HepG2 (cell line): ENCODE measurements at regions not wholly inside any gene's neighbourhood (a gene's known extent, or its start where the extent isn't known, plus 50 kb on each side); places are given as distances from the start of the nearest gene placed in this dataset.
A peak's percentile ranks its signal among the peaks of the same experiment; 100 is the strongest.

ENCODE experiments used
- ATAC-seq: fragments of 200-7000 bp; cut with Tn5 transposase; 3 replicates; pipeline ENCODE4 v1.9.1; 2020; ENCODE audit warnings: mild to moderate bottlenecking, moderate library complexity
- BruUV-seq: library from RNA; stranded (reverse); fragments of 400-500 nt; replicated peaks from 2 replicates; lab custom pipeline; 2021; lab: Mats Ljungman, UMichigan
- CTCF ChIA-PET: fragments of 300-600 bp; formaldehyde crosslinking; extraction: SDS; loops from one replicate; lab custom pipeline; 2021; ENCODE audit warnings: low total read pairs, inconsistent platforms, low intra/inter-chr PET ratio; lab: Yijun Ruan, JAX
- POLR2A ChIA-PET: fragments of 350-600 bp; sonication (Branson Sonifier 250); formaldehyde crosslinking; loops from one replicate; lab custom pipeline; 2020; ENCODE audit warnings: antibody characterized with exemption, inconsistent platforms; lab: Yijun Ruan, JAX
- DNase-seq: peaks from one replicate; pipeline ENCODE4 v3.0.0-alpha.2; 2015; ENCODE audit warnings: low spot score
- FAIRE-seq: peaks from 3 replicates; lab custom pipeline; 2011; peaks lifted over from hg19 to GRCh38; lab: Jason Lieb, UNC
- H2AFZ ChIP-seq: one replicate; pipeline ENCODE4 v1.6.1; 2011; ENCODE audit warnings: low read length, inconsistent platforms
- H3K27ac ChIP-seq: fragments of 300-600 bp; 3 replicates; pipeline ENCODE4 v1.8.0; 2011; ENCODE audit warnings: mixed run types, mild to moderate bottlenecking, mixed read lengths, low read length, inconsistent platforms; ENCODE audit not compliant: insufficient read depth; ENCODE audit errors: extremely low read length
- H3K27me3 ChIP-seq, 2 experiments: fragments of 200-600 bp in 1 of 2; 2 replicates in 1 of 2; 3 replicates in 1 of 2; pipeline versions ENCODE4 v1.6.0 to v1.8.0; 2011; ENCODE audit warnings: low read length in 2 of 2, mild to moderate bottlenecking in 2 of 2, moderate library complexity in 2 of 2, inconsistent platforms in 1 of 2; ENCODE audit not compliant: insufficient read depth in 2 of 2, control insufficient read depth in 1 of 2
- H3K36me3 ChIP-seq, 2 experiments: fragments of 200-600 bp in 1 of 2; replicated peaks in 1 of 2; 2 replicates in 1 of 2; 3 replicates in 1 of 2; pipeline versions ENCODE4 v1.5.1 to v1.8.0; 2011; ENCODE audit warnings: low read length in 2 of 2, inconsistent platforms in 1 of 2; ENCODE audit not compliant: insufficient read depth in 2 of 2, control insufficient read depth in 1 of 2
- H3K4me1 ChIP-seq: 2 replicates; pipeline ENCODE4 v1.5.1; 2012; ENCODE audit warnings: low read length, inconsistent platforms; ENCODE audit not compliant: insufficient read depth
- H3K4me2 ChIP-seq: 2 replicates; pipeline ENCODE4 v1.6.0; 2011; ENCODE audit warnings: low read depth, low read length, inconsistent platforms
- H3K4me3 ChIP-seq, 3 experiments: fragments of 200-600 bp in 1 of 3; sonication (generic), shearing (Covaris generic) in 1 of 3; replicated peaks in 1 of 3; 2 replicates each; pipeline ENCODE4 v1.5.1; 2011 to 2016; ENCODE audit warnings: low read length in 3 of 3, inconsistent platforms in 2 of 3, low read depth in 2 of 3, mild to moderate bottlenecking in 2 of 3, control low read depth in 1 of 3, mixed read lengths in 1 of 3; ENCODE audit not compliant: insufficient read depth in 1 of 3
- H3K79me2 ChIP-seq: one replicate; pipeline ENCODE4 v1.6.1; 2011; ENCODE audit warnings: low read length, inconsistent platforms; ENCODE audit not compliant: insufficient read depth
- H3K9ac ChIP-seq: 2 replicates; pipeline ENCODE4 v1.6.0; 2011; ENCODE audit warnings: mild to moderate bottlenecking, low read depth, low read length, inconsistent platforms; ENCODE audit not compliant: insufficient read depth
- H3K9me3 ChIP-seq: 2 replicates; pipeline ENCODE4 v1.5.1; 2012; ENCODE audit warnings: mild to moderate bottlenecking, low read length
- H4K20me1 ChIP-seq: 2 replicates; pipeline ENCODE4 v1.6.0; 2011; ENCODE audit warnings: inconsistent platforms, mild to moderate bottlenecking, low read length, moderate library complexity; ENCODE audit not compliant: insufficient read depth
- ARNT ChIP-seq: fragments of 450-650 bp; IDR thresholded peaks from 2 replicates; pipeline ENCODE4 v1.6.1; 2017
- HOXA3 ChIP-seq: sonication (generic); formaldehyde crosslinking; IDR thresholded peaks from 2 replicates; pipeline ENCODE4 v1.5.0; 2020; ENCODE audit warnings: missing genetic modification reagents
- JUN ChIP-seq: sonication (generic); formaldehyde crosslinking; IDR thresholded peaks from 2 replicates; pipeline ENCODE4 v1.4.0; 2020; ENCODE audit warnings: mild to moderate bottlenecking, missing genetic modification reagents
- MAFF ChIP-seq: IDR thresholded peaks from 2 replicates; pipeline ENCODE4 v1.6.1; 2011; ENCODE audit warnings: low read depth, low read length, improper control_type of control experiment
- MAFK ChIP-seq, 2 experiments: IDR thresholded peaks in 1 of 2; conservative IDR thresholded peaks in 1 of 2; 2 replicates each; pipeline ENCODE4 v1.6.1; 2011; ENCODE audit warnings: improper control_type of control experiment in 2 of 2, low read length in 2 of 2
- MED1 ChIP-seq: sonication (generic); formaldehyde crosslinking; IDR thresholded peaks from 2 replicates; pipeline ENCODE4 v1.4.0; 2020; ENCODE audit warnings: missing genetic modification reagents
- NFE2L2 ChIP-seq: fragments of 150-350 bp; IDR thresholded peaks from 2 replicates; pipeline ENCODE4 v1.6.1; 2014; ENCODE audit warnings: low read length
- NPAS2 ChIP-seq: sonication (generic); formaldehyde crosslinking; IDR thresholded peaks from 2 replicates; pipeline ENCODE4 v1.8.0; 2022; ENCODE audit warnings: mild to moderate bottlenecking, missing genetic modification reagents, borderline replicate concordance
- PAF1 ChIP-seq: IDR thresholded peaks from 2 replicates; pipeline ENCODE4 v1.6.1; 2016; ENCODE audit warnings: missing genetic modification reagents, missing compliant biosample characterization
- PCBP2 ChIP-seq: fragments of 200-400 bp; formaldehyde crosslinking; optimal IDR thresholded peaks from 2 replicates; pipeline ENCODE3; 2018; ENCODE audit warnings: low read length, low read depth; ENCODE audit not compliant: poor library complexity, severe bottlenecking
- POLR2A ChIP-seq, 2 experiments: IDR thresholded peaks; 2 replicates each; pipeline ENCODE4 v1.6.1; 2011; ENCODE audit warnings: low read depth in 2 of 2, low read length in 2 of 2, mild to moderate bottlenecking in 1 of 2, moderate library complexity in 1 of 2; ENCODE audit not compliant: insufficient read depth in 1 of 2
- POLR2AphosphoS5 ChIP-seq: IDR thresholded peaks from 2 replicates; pipeline ENCODE4 v1.6.1; 2012; ENCODE audit warnings: low read depth, low read length
- SIX4 ChIP-seq: sonication (generic); formaldehyde crosslinking; IDR thresholded peaks from 2 replicates; pipeline ENCODE4 v1.4.0; 2020; ENCODE audit warnings: missing genetic modification reagents
- SP5 ChIP-seq: IDR thresholded peaks from 2 replicates; pipeline ENCODE4 v1.6.1; 2016; ENCODE audit warnings: low read depth, borderline replicate concordance
- SPEN ChIP-seq: sonication (generic); formaldehyde crosslinking; IDR thresholded peaks from 2 replicates; pipeline ENCODE4 v1.5.1; 2020; ENCODE audit warnings: low read depth, mild to moderate bottlenecking, missing genetic modification reagents
- TGIF2 ChIP-seq: IDR thresholded peaks from 2 replicates; pipeline ENCODE4 v1.6.1; 2016; ENCODE audit warnings: control low read depth, missing compliant biosample characterization
- ZNF251 ChIP-seq: sonication (generic); formaldehyde crosslinking; IDR thresholded peaks from 2 replicates; pipeline ENCODE4 v1.9.0; 2021; ENCODE audit warnings: mild to moderate bottlenecking, missing genetic modification reagents
- ZNF333 ChIP-seq: sonication (generic); formaldehyde crosslinking; IDR thresholded peaks from 2 replicates; pipeline ENCODE4 v1.4.0; 2020; ENCODE audit warnings: mild to moderate bottlenecking, missing genetic modification reagents, borderline replicate concordance
- ZNF558 ChIP-seq: sonication (generic); formaldehyde crosslinking; IDR thresholded peaks from 2 replicates; pipeline ENCODE4 v1.9.0; 2022; ENCODE audit warnings: mild to moderate bottlenecking, missing genetic modification reagents, borderline replicate concordance
- ZNF572 ChIP-seq: sonication (generic); formaldehyde crosslinking; IDR thresholded peaks from 2 replicates; pipeline ENCODE4 v1.5.1; 2020; ENCODE audit warnings: mild to moderate bottlenecking, missing genetic modification reagents
- ZNF614 ChIP-seq: IDR thresholded peaks from 2 replicates; pipeline ENCODE4 v1.6.1; 2018; ENCODE audit warnings: missing biosample characterization, missing genetic modification reagents, inconsistent platforms, borderline replicate concordance
- ZNF768 ChIP-seq: sonication (generic); formaldehyde crosslinking; IDR thresholded peaks from 2 replicates; pipeline ENCODE4 v1.4.0; 2020; ENCODE audit warnings: missing genetic modification reagents
- WGBS: methylation state at CpG from one replicate; pipeline ENCODE4 v1.1.6; 2017; ENCODE audit warnings: low lambda C conversion rate; 5-methylcytosine and 5-hydroxymethylcytosine counted together
- in situ Hi-C: cut with HindIII; loops from 2 replicates; pipeline ENCODE4 v1.10.0; 2017; ENCODE audit warnings: low pct_unique_long_range_greater_than_20kb; ENCODE audit not compliant: extremely low pct_ligation_motif_present
- intact Hi-C: fragments of 100-400 bp; cut with micrococcal nuclease; formaldehyde crosslinking; loops from one replicate; pipeline ENCODE4 v1.10.0; 2022; ENCODE audit not compliant: unreplicated experiment
- TF ChIP-seq, protein P1 (sequence below): IDR thresholded peaks from 2 replicates; pipeline ENCODE4 v1.6.1; 2012; ENCODE audit warnings: inconsistent platforms
- TF ChIP-seq, protein P2 (sequence below): sonication (generic); formaldehyde crosslinking; IDR thresholded peaks from 2 replicates; pipeline ENCODE4 v1.4.0; 2020; ENCODE audit warnings: mild to moderate bottlenecking, missing genetic modification reagents
- TF ChIP-seq, protein P3 (sequence below), 2 experiments: sonication (generic) in 1 of 2; formaldehyde crosslinking in 1 of 2; IDR thresholded peaks; 2 replicates each; pipeline versions ENCODE4 v1.5.1 to v1.6.1; 2011 to 2020; ENCODE audit warnings: borderline replicate concordance in 1 of 2, low read depth in 1 of 2, low read length in 1 of 2, mild to moderate bottlenecking in 1 of 2, missing genetic modification reagents in 1 of 2, moderate library complexity in 1 of 2

DNA sequence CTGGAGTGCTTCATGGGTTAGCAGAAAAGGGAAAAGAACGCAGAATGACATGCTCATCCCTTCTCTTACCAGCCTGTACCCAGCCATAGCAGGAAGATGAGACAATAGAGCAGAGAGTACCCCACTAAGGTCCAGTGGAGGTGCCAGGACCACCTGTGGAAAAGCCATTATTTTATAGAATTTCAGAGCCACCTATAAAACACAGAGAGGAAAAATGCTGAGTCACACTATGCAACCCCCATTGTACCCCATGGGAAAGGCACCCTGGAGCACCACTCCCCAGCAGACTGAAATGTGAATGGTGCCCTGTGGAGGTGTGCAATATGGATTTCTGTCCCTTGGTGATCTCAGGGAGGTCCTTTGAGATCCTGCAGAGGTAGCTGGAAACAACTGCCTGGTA lies 97.2 kb downstream of the HES1 start:
- POLR2A ChIA-PET = no interaction called here
- no peak overlapping the region for H3K9ac ChIP-seq
- H4K20me1 ChIP-seq = no peaks in the 10 kb centered on the region
- H3K9me3 ChIP-seq = no peaks in the 10 kb centered on the region
- no peaks in the 10 kb centered on the region for H3K36me3 ChIP-seq
- H3K4me2 ChIP-seq = no peak overlapping the region
- no peak overlapping the region for H2AFZ ChIP-seq
- 74% methylated on average over 1 of the region's 1 CpG for WGBS
- H3K4me1 ChIP-seq = no peaks in the 10 kb centered on the region
- CTCF ChIA-PET = no interaction called here
- FAIRE-seq (no peak), ATAC-seq (no peak), DNase-seq (no peak)
- in situ Hi-C loops (no loop called here), intact Hi-C loops (no loop called here)
- H3K27me3 ChIP-seq = peaks cover 0 to 8% of the 10 kb centered on the region in 2 experiments; a peak in 1 of 5 replicates
- BruUV-seq = no TSS peak
- no peaks in the 10 kb centered on the region for H3K79me2 ChIP-seq
- H3K4me3 ChIP-seq = no peak overlapping the region
- H3K27ac ChIP-seq = no peak overlapping the region
- TF ChIP-seq, protein P1, sequence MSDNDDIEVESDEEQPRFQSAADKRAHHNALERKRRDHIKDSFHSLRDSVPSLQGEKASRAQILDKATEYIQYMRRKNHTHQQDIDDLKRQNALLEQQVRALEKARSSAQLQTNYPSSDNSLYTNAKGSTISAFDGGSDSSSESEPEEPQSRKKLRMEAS = no peak
- no peak for TF ChIP-seq POLR2A (IDR thresholded peaks at IDR 0.05; ENCODE audit: insufficient read depth in 1 of 2, low read depth in 2 of 2, low read length in 2 of 2)
- no peak for TF ChIP-seq ZNF572 (CRISPR knock-in tag)
- no peak for TF ChIP-seq HOXA3 (CRISPR knock-in tag)
- no peak for TF ChIP-seq NPAS2 (CRISPR knock-in tag)
- no peak for TF ChIP-seq ZNF333 (CRISPR knock-in tag)
- peak; percentile 30; the same call in 1 of the 2 replicates for TF ChIP-seq MAFF
- TF ChIP-seq PAF1 (CRISPR knock-in tag) = no peak
- TF ChIP-seq SP5 = no peak
- no peak for TF ChIP-seq SIX4 (CRISPR knock-in tag)
- TF ChIP-seq POLR2AphosphoS5 = no peak
- no peak for TF ChIP-seq JUN (CRISPR knock-in tag)
- TF ChIP-seq ARNT = no peak
- TF ChIP-seq MAFK (conservative IDR thresholded peaks at IDR 0.05 in 1 of 2, IDR thresholded peaks at IDR 0.05 in 1 of 2; ENCODE audit: low read length in 2 of 2) = peak; percentile 47 to 64; a peak in 3 of 4 replicates
- no peak for TF ChIP-seq ZNF768
- TF ChIP-seq TGIF2 (CRISPR knock-in tag) = no peak
- TF ChIP-seq NFE2L2 = peak; percentile 81
- no peak for TF ChIP-seq PCBP2
- no peak for TF ChIP-seq ZNF558 (CRISPR knock-in tag)
- TF ChIP-seq, protein P2, sequence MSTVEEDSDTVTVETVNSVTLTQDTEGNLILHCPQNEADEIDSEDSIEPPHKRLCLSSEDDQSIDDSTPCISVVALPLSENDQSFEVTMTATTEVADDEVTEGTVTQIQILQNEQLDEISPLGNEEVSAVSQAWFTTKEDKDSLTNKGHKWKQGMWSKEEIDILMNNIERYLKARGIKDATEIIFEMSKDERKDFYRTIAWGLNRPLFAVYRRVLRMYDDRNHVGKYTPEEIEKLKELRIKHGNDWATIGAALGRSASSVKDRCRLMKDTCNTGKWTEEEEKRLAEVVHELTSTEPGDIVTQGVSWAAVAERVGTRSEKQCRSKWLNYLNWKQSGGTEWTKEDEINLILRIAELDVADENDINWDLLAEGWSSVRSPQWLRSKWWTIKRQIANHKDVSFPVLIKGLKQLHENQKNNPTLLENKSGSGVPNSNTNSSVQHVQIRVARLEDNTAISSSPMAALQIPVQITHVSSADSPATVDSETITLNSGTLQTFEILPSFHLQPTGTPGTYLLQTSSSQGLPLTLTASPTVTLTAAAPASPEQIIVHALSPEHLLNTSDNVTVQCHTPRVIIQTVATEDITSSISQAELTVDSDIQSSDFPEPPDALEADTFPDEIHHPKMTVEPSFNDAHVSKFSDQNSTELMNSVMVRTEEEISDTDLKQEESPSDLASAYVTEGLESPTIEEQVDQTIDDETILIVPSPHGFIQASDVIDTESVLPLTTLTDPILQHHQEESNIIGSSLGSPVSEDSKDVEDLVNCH (CRISPR knock-in tag) = no peak
- no peak for TF ChIP-seq SPEN (CRISPR knock-in tag)
- no peak for TF ChIP-seq ZNF251 (CRISPR knock-in tag)
- no peak for TF ChIP-seq MED1
- TF ChIP-seq, protein P3, sequence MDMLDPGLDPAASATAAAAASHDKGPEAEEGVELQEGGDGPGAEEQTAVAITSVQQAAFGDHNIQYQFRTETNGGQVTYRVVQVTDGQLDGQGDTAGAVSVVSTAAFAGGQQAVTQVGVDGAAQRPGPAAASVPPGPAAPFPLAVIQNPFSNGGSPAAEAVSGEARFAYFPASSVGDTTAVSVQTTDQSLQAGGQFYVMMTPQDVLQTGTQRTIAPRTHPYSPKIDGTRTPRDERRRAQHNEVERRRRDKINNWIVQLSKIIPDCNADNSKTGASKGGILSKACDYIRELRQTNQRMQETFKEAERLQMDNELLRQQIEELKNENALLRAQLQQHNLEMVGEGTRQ (IDR thresholded peaks at IDR 0.05; ENCODE audit: low read depth, low read length) = no peak
- TF ChIP-seq, protein P3 (CRISPR knock-in tag; IDR thresholded peaks at IDR 0.05; ENCODE audit: borderline replicate concordance) = no peak
- no peak for TF ChIP-seq ZNF614
